ENCODE measurements at regions not wholly inside any gene's neighbourhood (a gene's known extent, or its start where the extent isn't known, plus 50 kb on each side); places are given as distances from the start of the nearest gene placed in this dataset.

- Histone ChIP-seq H3K4me3 (no peak overlapping the region), H3K27ac (no peak overlapping the region), H3K36me3 (no peaks in the 10 kb centered on the region), H3K27me3 (no peaks in the 10 kb centered on the region), H3K9me3 (ENCODE audit: low read depth) (no peaks in the 10 kb centered on the region), H3K4me1 (ENCODE audit: low read depth) (no peaks in the 10 kb centered on the region)
- no peak for DNase-seq (ENCODE audit: low read depth in 1 of 2, low spot score in 1 of 2)
- TF ChIP-seq CTCF (IDR thresholded peaks at IDR 0.05; ENCODE audit: low read depth, low read length): no peak
Measured at GRCh38 chr6:99852031-99852430, 142.0 kb downstream of the MCHR2 start.

GRCh38 chr6:99867026-99867425 lies 127.0 kb downstream of the MCHR2 start:
- no peaks in the 10 kb centered on the region for H3K4me1 ChIP-seq (ENCODE audit: low read depth)
- H3K9me3 ChIP-seq (ENCODE audit: low read depth): no peaks in the 10 kb centered on the region
- peaks cover 39% of the 10 kb centered on the region for H3K27me3 ChIP-seq
- no peaks in the 10 kb centered on the region for H3K36me3 ChIP-seq
- no peak overlapping the region for H3K27ac ChIP-seq
- H3K4me3 ChIP-seq: no peak overlapping the region
- DNase-seq (ENCODE audit: low read depth in 1 of 2, low spot score in 1 of 2): no peak
- TF ChIP-seq CTCF (IDR thresholded peaks at IDR 0.05; ENCODE audit: low read depth, low read length): no peak

- peak; percentile 87 for TF ChIP-seq CTCF (IDR thresholded peaks at IDR 0.05; ENCODE audit: low read depth, low read length)
- H3K36me3 ChIP-seq: no peaks in the 10 kb centered on the region
- DNase-seq (ENCODE audit: low read depth in 1 of 2, low spot score in 1 of 2): peak; percentile 78 to 89
- peaks cover 39% of the 10 kb centered on the region for H3K27me3 ChIP-seq
- H3K4me1 ChIP-seq (ENCODE audit: low read depth): no peaks in the 10 kb centered on the region
- H3K27ac ChIP-seq: no peak overlapping the region
- no peak overlapping the region for H3K4me3 ChIP-seq
- no peaks in the 10 kb centered on the region for H3K9me3 ChIP-seq (ENCODE audit: low read depth)
Measured at GRCh38 chr6:99868074-99868702, 125.8 kb downstream of the MCHR2 start.

Measured in cardiac muscle cell (in vitro differentiated cells and primary cell).